SK-N-MC (cell line): ENCODE measurements at regions not wholly inside any gene's neighbourhood (a gene's known extent, or its start where the extent isn't known, plus 50 kb on each side); places are given as distances from the start of the nearest gene placed in this dataset.

Experiments
- EZH2 ChIP-seq: fragments of 200-600 bp; sonication (generic); IDR thresholded peaks from one replicate; pipeline ENCODE4 v1.6.1; 2017; ENCODE audit warnings: antibody characterized with exemption
- POLR2AphosphoS5 ChIP-seq: IDR thresholded peaks from 2 replicates; pipeline ENCODE4 v1.6.1; 2012; ENCODE audit warnings: mild to moderate bottlenecking, low read depth, low read length, borderline replicate concordance

DNA sequence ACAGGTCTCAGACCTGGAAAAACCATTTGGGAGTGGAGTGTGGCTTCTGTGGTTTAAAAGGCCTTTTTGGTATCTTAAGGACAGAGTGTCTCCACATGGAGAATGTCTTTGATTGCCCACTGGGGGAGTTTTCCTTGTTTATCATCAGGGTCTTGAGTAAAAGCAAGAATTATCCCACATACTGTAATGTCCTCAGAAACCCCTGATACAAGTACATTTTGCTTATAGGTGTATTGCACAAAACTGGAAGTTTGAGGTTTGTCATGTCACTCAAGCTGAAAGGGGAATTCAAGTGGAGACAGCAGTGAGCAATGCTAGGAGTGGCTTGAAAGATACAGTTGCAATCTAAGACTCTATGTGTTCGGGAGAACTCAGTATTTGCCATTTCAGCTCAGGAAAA, 62.7 kb upstream of the GRAMD2B start:
- TF ChIP-seq EZH2 (no peak), POLR2AphosphoS5 (no peak)
